K562 (cell line): ENCODE measurements at regions not wholly inside any gene's neighbourhood (a gene's known extent, or its start where the extent isn't known, plus 50 kb on each side); places are given as distances from the start of the nearest gene placed in this dataset.

Experiments
- ATF3 ChIP-seq, 2 experiments: fragments of 450-650 bp in 1 of 2; sonication (generic) in 1 of 2; formaldehyde crosslinking in 1 of 2; IDR thresholded peaks in 1 of 2; conservative IDR thresholded peaks in 1 of 2; 2 replicates each; pipeline versions ENCODE4 v1.6.1 to v1.8.1; 2016 to 2023; ENCODE audit warnings: mild to moderate bottlenecking in 2 of 2, moderate library complexity in 2 of 2, inconsistent platforms in 1 of 2, missing genetic modification reagents in 1 of 2
- CC2D1A ChIP-seq: fragments of 450-650 bp; IDR thresholded peaks from 2 replicates; pipeline ENCODE4 v1.6.1; 2017; ENCODE audit warnings: mild to moderate bottlenecking
- CHD4 ChIP-seq: fragments of 200-600 bp; sonication (generic); IDR thresholded peaks from 3 replicates; pipeline ENCODE4 v1.6.1; 2012; ENCODE audit warnings: low read depth, mild to moderate bottlenecking, mixed read lengths, low read length, inconsistent platforms; ENCODE audit not compliant: insufficient read depth, insufficient replicate concordance, poor library complexity, severe bottlenecking
- CSDE1 ChIP-seq, 2 experiments: fragments of 450-650 bp; IDR thresholded peaks; 2 replicates each; pipeline ENCODE4 v1.6.1; 2016; ENCODE audit warnings: mild to moderate bottlenecking in 1 of 2
- IFI16 ChIP-seq: fragments of 250-450 bp; sonication (Bioruptor Pico); IDR thresholded peaks from 2 replicates; pipeline ENCODE4 v2.1.2; 2022; ENCODE audit warnings: mild to moderate bottlenecking, inconsistent platforms
- KAT7 ChIP-seq: sonication (generic); formaldehyde crosslinking; IDR thresholded peaks from 2 replicates; pipeline ENCODE4 v1.8.0; 2022; ENCODE audit warnings: missing genetic modification reagents, mild to moderate bottlenecking, borderline replicate concordance
- KLF13 ChIP-seq: fragments of 450-650 bp; IDR thresholded peaks from 2 replicates; pipeline ENCODE4 v1.6.1; 2016; ENCODE audit warnings: missing genetic modification characterization, low read depth, mild to moderate bottlenecking, missing compliant biosample characterization, moderate library complexity, borderline replicate concordance
- SMARCA5 ChIP-seq: fragments of 450-650 bp; IDR thresholded peaks from 2 replicates; pipeline ENCODE4 v1.6.1; 2016
- SP2 ChIP-seq: IDR thresholded peaks from 2 replicates; pipeline ENCODE4 v1.6.1; 2011; ENCODE audit warnings: mild to moderate bottlenecking, low read depth, low read length, moderate library complexity; ENCODE audit not compliant: poor library complexity, severe bottlenecking; ENCODE audit errors: extremely low read depth
- ZBTB2 ChIP-seq: fragments of 450-650 bp; IDR thresholded peaks from 2 replicates; pipeline ENCODE4 v1.6.1; 2016; ENCODE audit warnings: antibody characterized with exemption
- ZNF431 ChIP-seq: sonication (generic); formaldehyde crosslinking; IDR thresholded peaks from 2 replicates; pipeline ENCODE4 v1.8.0; 2022; ENCODE audit warnings: mild to moderate bottlenecking, missing genetic modification reagents
- TF ChIP-seq, protein P1 (sequence below): fragments of 450-650 bp; formaldehyde crosslinking; IDR thresholded peaks from 2 replicates; pipeline ENCODE4 v1.4.0; 2020; ENCODE audit warnings: mild to moderate bottlenecking, mixed read lengths
- TF ChIP-seq, protein P2 (sequence below): fragments of 250-450 bp; sonication (Bioruptor Pico); IDR thresholded peaks from 2 replicates; pipeline ENCODE4 v1.5.0; 2022; ENCODE audit warnings: mild to moderate bottlenecking

DNA sequence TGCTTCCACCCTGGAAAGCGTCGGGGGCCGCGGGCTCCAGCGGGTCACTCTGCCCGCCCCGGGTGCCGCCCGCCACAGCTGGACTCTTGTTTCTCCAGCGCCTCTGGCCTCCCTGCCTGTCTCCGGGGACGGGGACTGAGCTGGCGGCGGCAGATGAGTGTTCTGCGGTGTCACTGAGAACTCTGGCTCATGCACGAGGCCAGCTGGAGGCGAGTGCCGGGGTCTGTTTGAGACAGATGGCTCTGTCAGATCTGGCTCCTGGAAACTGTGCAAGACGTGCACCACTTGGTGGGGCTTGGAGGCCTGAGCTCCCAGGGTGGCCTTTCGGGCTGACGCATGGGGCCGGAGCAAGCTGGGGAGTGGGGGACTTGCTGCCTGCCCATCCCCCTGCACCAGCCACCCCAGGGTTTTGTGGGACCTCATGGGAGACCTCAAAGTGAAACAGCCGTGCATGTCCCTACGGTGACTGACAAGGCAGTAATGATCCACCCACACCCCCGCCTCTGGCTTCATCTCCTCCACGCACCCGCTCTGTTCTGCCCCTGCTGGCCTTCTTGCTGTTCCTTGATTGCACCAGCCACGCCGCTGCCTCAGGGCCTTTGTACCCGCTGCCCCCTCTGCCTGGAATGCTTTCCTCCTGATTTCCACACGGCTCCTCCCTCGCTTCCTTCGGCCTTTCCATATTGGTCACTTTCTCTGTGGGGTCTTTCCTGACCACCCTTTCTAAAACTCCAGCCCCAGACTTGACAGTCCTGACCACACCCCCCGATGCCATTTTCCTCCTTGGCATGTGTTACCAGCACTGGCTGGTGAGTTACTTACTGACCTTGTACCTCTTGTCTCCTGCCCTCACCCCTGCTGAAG, 174.9 kb upstream of the CIBAR2 start (continued):
- TF ChIP-seq, protein P1, sequence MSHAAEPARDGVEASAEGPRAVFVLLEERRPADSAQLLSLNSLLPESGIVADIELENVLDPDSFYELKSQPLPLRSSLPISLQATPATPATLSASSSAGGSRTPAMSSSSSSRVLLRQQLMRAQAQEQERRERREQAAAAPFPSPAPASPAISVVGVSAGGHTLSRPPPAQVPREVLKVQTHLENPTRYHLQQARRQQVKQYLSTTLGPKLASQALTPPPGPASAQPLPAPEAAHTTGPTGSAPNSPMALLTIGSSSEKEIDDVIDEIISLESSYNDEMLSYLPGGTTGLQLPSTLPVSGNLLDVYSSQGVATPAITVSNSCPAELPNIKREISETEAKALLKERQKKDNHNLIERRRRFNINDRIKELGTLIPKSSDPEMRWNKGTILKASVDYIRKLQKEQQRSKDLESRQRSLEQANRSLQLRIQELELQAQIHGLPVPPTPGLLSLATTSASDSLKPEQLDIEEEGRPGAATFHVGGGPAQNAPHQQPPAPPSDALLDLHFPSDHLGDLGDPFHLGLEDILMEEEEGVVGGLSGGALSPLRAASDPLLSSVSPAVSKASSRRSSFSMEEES (CRISPR knock-in tag), result no peak
- TF ChIP-seq CHD4 (no peak), CSDE1 (IDR thresholded peaks at IDR 0.05) (no peak), KLF13 (tag) (no peak), SMARCA5 (peak; percentile 99), ATF3 (IDR thresholded peaks at IDR 0.05) (no peak), ATF3 (CRISPR knock-in tag; conservative IDR thresholded peaks at IDR 0.05) (no peak), ZNF431 (no peak), CC2D1A (no peak), ZBTB2 (no peak), IFI16 (CRISPR knock-in tag) (no peak), SP2 (no peak), KAT7 (CRISPR knock-in tag) (0 out of 2 replicates have a peak, but pooled peaks have one; percentile 52)
- TF ChIP-seq, protein P2, sequence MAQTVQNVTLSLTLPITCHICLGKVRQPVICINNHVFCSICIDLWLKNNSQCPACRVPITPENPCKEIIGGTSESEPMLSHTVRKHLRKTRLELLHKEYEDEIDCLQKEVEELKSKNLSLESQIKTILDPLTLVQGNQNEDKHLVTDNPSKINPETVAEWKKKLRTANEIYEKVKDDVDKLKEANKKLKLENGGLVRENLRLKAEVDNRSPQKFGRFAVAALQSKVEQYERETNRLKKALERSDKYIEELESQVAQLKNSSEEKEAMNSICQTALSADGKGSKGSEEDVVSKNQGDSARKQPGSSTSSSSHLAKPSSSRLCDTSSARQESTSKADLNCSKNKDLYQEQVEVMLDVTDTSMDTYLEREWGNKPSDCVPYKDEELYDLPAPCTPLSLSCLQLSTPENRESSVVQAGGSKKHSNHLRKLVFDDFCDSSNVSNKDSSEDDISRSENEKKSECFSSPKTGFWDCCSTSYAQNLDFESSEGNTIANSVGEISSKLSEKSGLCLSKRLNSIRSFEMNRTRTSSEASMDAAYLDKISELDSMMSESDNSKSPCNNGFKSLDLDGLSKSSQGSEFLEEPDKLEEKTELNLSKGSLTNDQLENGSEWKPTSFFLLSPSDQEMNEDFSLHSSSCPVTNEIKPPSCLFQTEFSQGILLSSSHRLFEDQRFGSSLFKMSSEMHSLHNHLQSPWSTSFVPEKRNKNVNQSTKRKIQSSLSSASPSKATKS (CRISPR knock-in tag), result no peak
